ENCODE measurements at regions not wholly inside any gene's neighbourhood (a gene's known extent, or its start where the extent isn't known, plus 50 kb on each side); places are given as distances from the start of the nearest gene placed in this dataset.

DNA sequence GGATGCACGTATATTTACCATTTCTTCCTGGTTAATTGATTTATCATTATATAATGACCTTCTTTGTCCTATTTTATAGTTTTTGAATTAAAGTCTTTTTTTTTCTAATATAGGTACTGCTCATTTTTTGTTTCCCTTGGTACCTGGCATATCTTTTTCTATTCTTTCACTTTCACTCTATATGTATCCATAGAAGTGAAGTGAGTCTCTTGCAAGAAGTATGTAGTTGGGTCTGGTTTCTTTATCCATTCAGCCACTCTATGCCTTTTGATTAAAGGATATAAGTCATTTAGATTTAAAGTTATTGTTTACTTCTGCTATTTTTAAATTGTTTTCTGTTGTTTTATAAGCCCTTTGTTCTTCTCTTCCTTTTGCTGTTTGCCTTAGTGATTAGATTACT, 194.3 kb upstream of the SLITRK6 start:
- Histone ChIP-seq H3K27ac (ENCODE audit: low read depth, low read length) (no peak overlapping the region), H3K79me2 (ENCODE audit: insufficient read depth, low read length) (no peaks in the 10 kb centered on the region), H3K9me2 (ENCODE audit: insufficient read depth) (no peaks in the 10 kb centered on the region), H3K4me3 (replicated peaks in 1 of 2; ENCODE audit: low read depth in 1 of 2, low read length in 2 of 2) (no peak overlapping the region), H3K36me3 (ENCODE audit: control insufficient read depth in 1 of 2, insufficient read depth in 2 of 2, low read length in 2 of 2) (no peaks in the 10 kb centered on the region), H3K9me3 (ENCODE audit: control insufficient read depth in 1 of 2, insufficient read depth in 1 of 2, low read depth in 1 of 2, low read length in 2 of 2) (no peaks in the 10 kb centered on the region), H3K4me1 (ENCODE audit: control insufficient read depth in 1 of 2, insufficient read depth in 2 of 2, low read length in 2 of 2) (no peaks in the 10 kb centered on the region), H2AFZ (ENCODE audit: low read depth, low read length, poor library complexity, severe bottlenecking) (no peak overlapping the region), H3K9ac (ENCODE audit: low read length) (no peak overlapping the region), H3K4me2 (ENCODE audit: low read length) (no peak overlapping the region), H4K20me1 (ENCODE audit: insufficient read depth) (no peaks in the 10 kb centered on the region), H3K27me3 (ENCODE audit: insufficient read depth, low read length) (no peaks in the 10 kb centered on the region)
- ChIA-PET CTCF (no interaction called here), POLR2A (no interaction called here), RAD21 (ENCODE audit: low non-redundant PET in 1 of 2, low total read pairs in 2 of 2, uncharacterized antibody in 2 of 2, unreplicated experiment in 2 of 2) (no interaction called here)
- ATAC-seq (no peak), DNase-seq (ENCODE audit: low read depth, low spot score) (no peak)
- intact Hi-C loops (cut with micrococcal nuclease), result no loop called here
- no TSS peak for BruUV-seq (replicated peaks)
- no peak for TF ChIP-seq EGR1 (IDR thresholded peaks at IDR 0.05; ENCODE audit: low read depth)
- TF ChIP-seq, protein P1, sequence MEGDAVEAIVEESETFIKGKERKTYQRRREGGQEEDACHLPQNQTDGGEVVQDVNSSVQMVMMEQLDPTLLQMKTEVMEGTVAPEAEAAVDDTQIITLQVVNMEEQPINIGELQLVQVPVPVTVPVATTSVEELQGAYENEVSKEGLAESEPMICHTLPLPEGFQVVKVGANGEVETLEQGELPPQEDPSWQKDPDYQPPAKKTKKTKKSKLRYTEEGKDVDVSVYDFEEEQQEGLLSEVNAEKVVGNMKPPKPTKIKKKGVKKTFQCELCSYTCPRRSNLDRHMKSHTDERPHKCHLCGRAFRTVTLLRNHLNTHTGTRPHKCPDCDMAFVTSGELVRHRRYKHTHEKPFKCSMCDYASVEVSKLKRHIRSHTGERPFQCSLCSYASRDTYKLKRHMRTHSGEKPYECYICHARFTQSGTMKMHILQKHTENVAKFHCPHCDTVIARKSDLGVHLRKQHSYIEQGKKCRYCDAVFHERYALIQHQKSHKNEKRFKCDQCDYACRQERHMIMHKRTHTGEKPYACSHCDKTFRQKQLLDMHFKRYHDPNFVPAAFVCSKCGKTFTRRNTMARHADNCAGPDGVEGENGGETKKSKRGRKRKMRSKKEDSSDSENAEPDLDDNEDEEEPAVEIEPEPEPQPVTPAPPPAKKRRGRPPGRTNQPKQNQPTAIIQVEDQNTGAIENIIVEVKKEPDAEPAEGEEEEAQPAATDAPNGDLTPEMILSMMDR (IDR thresholded peaks at IDR 0.05 in 2 of 3, conservative IDR thresholded peaks at IDR 0.05 in 1 of 3; ENCODE audit: borderline replicate concordance in 1 of 3, insufficient read depth in 1 of 3, low read depth in 2 of 3, low read length in 2 of 3), result no peak
- TF ChIP-seq ZNF274 (IDR thresholded peaks at IDR 0.05; ENCODE audit: low read depth, low read length), result no peak
- no peak for TF ChIP-seq EZH2phosphoT487 (IDR thresholded peaks at IDR 0.05; ENCODE audit: borderline replicate concordance)
- TF ChIP-seq JUND (IDR thresholded peaks at IDR 0.05), result no peak
- no peak for TF ChIP-seq SIN3A (IDR thresholded peaks at IDR 0.05; ENCODE audit: low read depth)
- no peak for TF ChIP-seq SP1 (IDR thresholded peaks at IDR 0.05; ENCODE audit: low read depth)
- TF ChIP-seq POLR2AphosphoS5 (IDR thresholded peaks at IDR 0.05; ENCODE audit: low read depth, low read length), result no peak

DNA sequence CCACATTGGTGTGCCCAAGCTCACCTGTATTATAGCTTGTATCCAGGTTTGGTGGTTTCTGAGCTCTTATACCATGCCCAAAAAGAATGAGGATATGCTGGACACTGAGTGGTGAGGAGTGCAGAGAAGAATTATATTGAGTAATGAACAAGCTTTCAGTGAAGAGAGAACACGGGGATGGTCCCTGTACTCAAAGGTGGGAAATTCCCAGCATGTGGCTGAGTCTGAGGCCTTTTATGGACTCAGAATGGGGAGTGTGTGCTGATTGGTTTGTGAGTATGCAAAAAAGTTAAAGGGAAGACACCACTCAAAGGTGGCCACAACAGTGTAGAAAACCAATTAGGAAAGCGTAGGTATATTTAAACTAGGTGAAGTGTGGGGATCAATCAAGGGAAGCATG, 191.2 kb upstream of the SLITRK6 start:
- Histone ChIP-seq H3K9me3 (ENCODE audit: control insufficient read depth in 1 of 2, insufficient read depth in 1 of 2, low read depth in 1 of 2, low read length in 2 of 2) (no peaks in the 10 kb centered on the region), H3K9ac (ENCODE audit: low read length) (no peak overlapping the region), H3K27ac (ENCODE audit: low read depth, low read length) (no peak overlapping the region), H3K9me2 (ENCODE audit: insufficient read depth) (no peaks in the 10 kb centered on the region), H3K79me2 (ENCODE audit: insufficient read depth, low read length) (no peaks in the 10 kb centered on the region), H4K20me1 (ENCODE audit: insufficient read depth) (no peaks in the 10 kb centered on the region), H3K4me3 (replicated peaks in 1 of 2; ENCODE audit: low read depth in 1 of 2, low read length in 2 of 2) (no peak overlapping the region), H3K4me2 (ENCODE audit: low read length) (no peak overlapping the region), H2AFZ (ENCODE audit: low read depth, low read length, poor library complexity, severe bottlenecking) (no peak overlapping the region), H3K36me3 (ENCODE audit: control insufficient read depth in 1 of 2, insufficient read depth in 2 of 2, low read length in 2 of 2) (no peaks in the 10 kb centered on the region), H3K27me3 (ENCODE audit: insufficient read depth, low read length) (no peaks in the 10 kb centered on the region), H3K4me1 (ENCODE audit: control insufficient read depth in 1 of 2, insufficient read depth in 2 of 2, low read length in 2 of 2) (no peaks in the 10 kb centered on the region)
- ATAC-seq (no peak), DNase-seq (ENCODE audit: low read depth, low spot score) (no peak)
- RAD21 ChIA-PET (ENCODE audit: low non-redundant PET in 1 of 2, low total read pairs in 2 of 2, uncharacterized antibody in 2 of 2, unreplicated experiment in 2 of 2), result no interaction called here
- CTCF ChIA-PET, result no interaction called here
- TF ChIP-seq SIN3A (IDR thresholded peaks at IDR 0.05; ENCODE audit: low read depth), result no peak
- no peak for TF ChIP-seq ZNF274 (IDR thresholded peaks at IDR 0.05; ENCODE audit: low read depth, low read length)
- TF ChIP-seq TCF7L2 (IDR thresholded peaks at IDR 0.05; ENCODE audit: borderline replicate concordance, extremely low read depth, insufficient read depth, insufficient read length), result no peak
- TF ChIP-seq ZFX (IDR thresholded peaks at IDR 0.05), result no peak
- TF ChIP-seq, protein P2, sequence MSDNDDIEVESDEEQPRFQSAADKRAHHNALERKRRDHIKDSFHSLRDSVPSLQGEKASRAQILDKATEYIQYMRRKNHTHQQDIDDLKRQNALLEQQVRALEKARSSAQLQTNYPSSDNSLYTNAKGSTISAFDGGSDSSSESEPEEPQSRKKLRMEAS (IDR thresholded peaks at IDR 0.05), result no peak
- TF ChIP-seq CEBPB (IDR thresholded peaks at IDR 0.05; ENCODE audit: low read depth), result no peak
- TF ChIP-seq, protein P1 (IDR thresholded peaks at IDR 0.05 in 2 of 3, conservative IDR thresholded peaks at IDR 0.05 in 1 of 3; ENCODE audit: borderline replicate concordance in 1 of 3, insufficient read depth in 1 of 3, low read depth in 2 of 3, low read length in 2 of 3), result no peak
- no peak for TF ChIP-seq SRF (IDR thresholded peaks at IDR 0.05; ENCODE audit: low read depth)
- TF ChIP-seq EZH2 (IDR thresholded peaks at IDR 0.05), result no peak
- BruUV-seq (replicated peaks), result no TSS peak
- intact Hi-C loops (cut with micrococcal nuclease), result no loop called here
- POLR2A ChIA-PET, result no interaction called here

Data from HCT116 (cell line).